ENCODE measurements at regions not wholly inside any gene's neighbourhood (a gene's known extent, or its start where the extent isn't known, plus 50 kb on each side); places are given as distances from the start of the nearest gene placed in this dataset.

GRCh38 chr11:106389101-106389500, 311.6 kb downstream of the AASDHPPT start:
- H3K4me1 Mint-ChIP-seq: no peaks in the 10 kb centered on the region
- H3K27ac Mint-ChIP-seq: no peak overlapping the region
- no peaks in the 10 kb centered on the region for H3K27me3 Mint-ChIP-seq
- DNase-seq: no peak
- H3K4me3 Mint-ChIP-seq: no peak overlapping the region
- no peak for ATAC-seq
- peaks cover 4 to 5% of the 10 kb centered on the region in 2 donors for H3K9me3 Mint-ChIP-seq

GRCh38 chr11:106390078-106390477, 312.6 kb downstream of the AASDHPPT start:
- Mint-ChIP-seq H3K9me3 (peaks cover 4 to 8% of the 10 kb centered on the region in 2 donors), H3K27me3 (no peaks in the 10 kb centered on the region), H3K4me3 (no peak overlapping the region), H3K4me1 (no peaks in the 10 kb centered on the region), H3K27ac (no peak overlapping the region)
- ATAC-seq (no peak), DNase-seq (no peak)

- no peaks in the 10 kb centered on the region for H3K27me3 Mint-ChIP-seq
- ATAC-seq (no peak), DNase-seq (no peak)
- H3K4me1 Mint-ChIP-seq: no peaks in the 10 kb centered on the region
- peaks cover 11 to 19% of the 10 kb centered on the region in 2 donors for H3K9me3 Mint-ChIP-seq
- no peak overlapping the region for H3K27ac Mint-ChIP-seq
- no peak overlapping the region for H3K4me3 Mint-ChIP-seq
Measured at GRCh38 chr11:106391771-106392420, 314.4 kb downstream of the AASDHPPT start.

DNA sequence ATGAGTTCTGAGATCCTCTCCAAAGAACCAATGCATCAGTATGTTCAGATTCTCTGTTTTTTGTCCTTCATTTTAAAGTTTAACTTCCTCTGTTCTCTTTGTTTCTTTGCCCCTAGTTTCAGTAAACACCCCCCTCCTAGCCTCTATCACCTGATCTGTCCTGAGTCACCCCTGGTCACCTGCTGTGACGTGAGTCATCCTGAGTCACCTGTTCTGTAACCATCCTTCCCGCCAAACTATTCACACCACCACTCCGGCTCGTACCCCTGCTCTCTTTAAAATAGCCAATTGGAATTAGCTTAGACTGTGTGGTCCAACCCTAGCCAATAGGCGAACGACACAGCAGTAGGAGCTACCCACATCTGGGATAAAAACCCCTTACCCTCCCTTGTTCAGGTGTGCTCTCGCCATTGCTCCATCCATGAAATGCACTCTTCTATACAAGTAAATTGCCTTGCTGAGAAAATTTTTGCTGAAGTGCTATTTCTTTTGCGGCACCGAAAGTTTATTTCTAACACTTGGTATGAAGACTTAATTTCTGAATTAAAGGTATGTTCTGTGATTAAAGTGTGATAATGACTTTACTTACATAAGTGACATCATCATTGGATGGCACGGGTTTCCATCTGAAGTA, 318.4 kb downstream of the AASDHPPT start:
- H3K27me3 Mint-ChIP-seq: no peaks in the 10 kb centered on the region
- H3K27ac Mint-ChIP-seq: no peak overlapping the region
- DNase-seq (no peak), ATAC-seq (no peak)
- H3K4me1 Mint-ChIP-seq: no peaks in the 10 kb centered on the region
- no peak overlapping the region for H3K4me3 Mint-ChIP-seq
- peaks cover 7 to 27% of the 10 kb centered on the region in 2 donors for H3K9me3 Mint-ChIP-seq

DNA sequence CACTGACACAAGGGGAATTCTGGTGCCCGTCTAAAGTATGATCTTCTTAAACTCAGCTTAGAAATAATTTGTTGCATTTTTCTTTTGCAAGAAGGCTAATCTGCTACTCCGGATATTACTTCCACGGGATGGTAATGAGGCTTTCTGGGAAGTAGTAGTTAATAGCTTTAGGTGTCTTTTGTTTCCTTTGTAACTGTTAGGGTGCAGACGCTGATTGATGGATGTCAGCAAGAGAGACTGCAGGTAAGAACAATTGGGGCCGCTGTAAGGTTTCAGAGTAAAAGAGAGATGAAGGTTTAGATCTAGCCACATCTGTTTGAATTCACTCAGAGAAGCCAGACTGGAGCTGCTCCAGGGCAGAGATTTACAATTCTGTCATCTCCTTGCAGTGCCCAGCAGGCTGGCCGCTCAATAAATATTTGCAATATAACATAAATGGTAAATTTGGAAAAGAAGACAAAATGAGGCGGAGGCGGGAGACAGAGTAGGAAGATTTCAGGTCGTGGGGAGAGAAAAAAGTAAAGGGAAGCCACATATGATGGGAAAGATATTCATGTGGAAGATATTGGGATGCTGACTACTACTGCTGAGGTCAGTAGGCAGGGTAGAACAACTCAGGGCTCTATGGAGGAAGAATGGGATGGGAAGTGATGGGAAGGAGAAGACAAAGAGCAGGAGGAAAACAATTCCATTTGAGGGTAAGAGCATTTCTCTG, 320.5 kb downstream of the AASDHPPT start:
- no peaks in the 10 kb centered on the region for H3K4me1 Mint-ChIP-seq
- H3K4me3 Mint-ChIP-seq: no peak overlapping the region
- DNase-seq (no peak), ATAC-seq (no peak)
- H3K27me3 Mint-ChIP-seq: no peaks in the 10 kb centered on the region
- H3K9me3 Mint-ChIP-seq: peaks cover 7 to 27% of the 10 kb centered on the region in 2 donors
- H3K27ac Mint-ChIP-seq: no peak overlapping the region

DNA sequence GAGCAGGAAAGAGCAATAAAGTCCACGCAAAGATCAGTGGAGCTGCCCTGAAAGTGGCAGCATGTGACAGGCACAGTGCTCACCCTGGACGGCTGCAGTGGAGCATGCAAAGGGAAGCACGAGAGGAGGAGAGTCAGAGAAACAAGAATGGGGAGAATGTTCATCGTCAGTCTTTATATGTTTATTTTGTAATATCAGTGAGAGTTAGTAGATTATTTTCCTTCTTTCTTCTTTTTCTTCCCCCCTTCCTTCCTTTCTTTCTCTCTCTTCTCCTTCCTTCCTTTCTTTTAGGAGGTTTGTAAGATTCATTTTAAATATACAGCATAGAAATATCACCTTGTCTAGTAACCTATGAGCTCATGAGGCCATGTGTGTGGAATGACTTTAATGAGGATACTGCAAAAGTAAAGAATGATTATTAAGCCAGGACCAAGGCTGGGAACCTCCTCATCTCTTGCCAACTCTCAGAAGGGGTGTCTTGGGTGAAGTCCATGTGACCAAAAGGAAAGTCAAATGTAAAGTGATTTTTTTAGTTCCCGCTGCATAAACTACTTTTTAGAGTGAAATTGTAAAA, 321.1 kb downstream of the AASDHPPT start:
- DNase-seq (no peak), ATAC-seq (no peak)
- no peak overlapping the region for H3K27ac Mint-ChIP-seq
- H3K4me3 Mint-ChIP-seq: no peak overlapping the region
- no peaks in the 10 kb centered on the region for H3K27me3 Mint-ChIP-seq
- H3K9me3 Mint-ChIP-seq: peaks cover 7 to 29% of the 10 kb centered on the region in 2 donors
- no peaks in the 10 kb centered on the region for H3K4me1 Mint-ChIP-seq

DNA sequence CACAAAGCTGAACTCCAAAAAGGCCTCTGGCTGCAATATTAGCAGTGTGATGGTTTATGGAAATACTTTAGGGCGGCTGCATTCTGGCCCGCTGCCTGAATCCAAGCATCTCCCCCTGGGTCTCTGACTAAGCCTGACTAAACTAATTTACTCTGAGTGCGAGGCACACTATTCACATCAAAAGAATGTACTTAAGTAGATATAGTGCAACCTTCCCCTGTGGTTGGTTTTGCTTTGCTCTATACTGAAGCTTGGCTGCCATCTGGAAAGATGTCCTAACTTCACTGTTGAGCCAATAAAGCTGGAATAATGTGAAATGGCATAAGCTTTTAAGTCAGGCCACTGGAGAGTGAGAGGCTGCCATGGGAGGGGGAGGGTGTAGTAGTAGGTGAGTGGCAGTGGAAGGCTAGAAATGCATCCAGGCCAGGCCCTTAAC, 321.6 kb downstream of the AASDHPPT start:
- no peaks in the 10 kb centered on the region for H3K4me1 Mint-ChIP-seq
- H3K27ac Mint-ChIP-seq: no peak overlapping the region
- ATAC-seq: no peak
- H3K9me3 Mint-ChIP-seq: peaks cover 7 to 32% of the 10 kb centered on the region in 2 donors
- DNase-seq: no peak
- no peak overlapping the region for H3K4me3 Mint-ChIP-seq
- H3K27me3 Mint-ChIP-seq: no peaks in the 10 kb centered on the region

DNA sequence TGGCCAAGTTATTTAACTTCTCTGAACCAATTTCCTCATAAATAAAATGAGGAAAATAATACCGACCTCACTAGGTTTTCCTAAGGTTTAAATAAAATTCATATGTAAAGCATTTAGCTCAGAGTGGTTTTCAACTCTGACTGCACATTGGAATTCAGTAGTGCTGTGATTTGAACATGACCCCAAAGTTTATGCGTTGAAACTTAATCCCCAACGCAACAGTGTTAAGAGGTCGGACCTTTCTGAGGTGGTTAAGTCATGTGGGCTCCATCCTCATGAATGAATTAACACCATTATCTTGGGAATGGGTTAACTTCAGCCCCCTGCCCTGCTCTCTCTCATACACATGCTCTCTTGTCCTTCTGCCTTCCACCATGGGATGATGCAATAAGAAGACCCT, 322.2 kb downstream of the AASDHPPT start:
- no peaks in the 10 kb centered on the region for H3K4me1 Mint-ChIP-seq
- ATAC-seq (no peak), DNase-seq (no peak)

DNA sequence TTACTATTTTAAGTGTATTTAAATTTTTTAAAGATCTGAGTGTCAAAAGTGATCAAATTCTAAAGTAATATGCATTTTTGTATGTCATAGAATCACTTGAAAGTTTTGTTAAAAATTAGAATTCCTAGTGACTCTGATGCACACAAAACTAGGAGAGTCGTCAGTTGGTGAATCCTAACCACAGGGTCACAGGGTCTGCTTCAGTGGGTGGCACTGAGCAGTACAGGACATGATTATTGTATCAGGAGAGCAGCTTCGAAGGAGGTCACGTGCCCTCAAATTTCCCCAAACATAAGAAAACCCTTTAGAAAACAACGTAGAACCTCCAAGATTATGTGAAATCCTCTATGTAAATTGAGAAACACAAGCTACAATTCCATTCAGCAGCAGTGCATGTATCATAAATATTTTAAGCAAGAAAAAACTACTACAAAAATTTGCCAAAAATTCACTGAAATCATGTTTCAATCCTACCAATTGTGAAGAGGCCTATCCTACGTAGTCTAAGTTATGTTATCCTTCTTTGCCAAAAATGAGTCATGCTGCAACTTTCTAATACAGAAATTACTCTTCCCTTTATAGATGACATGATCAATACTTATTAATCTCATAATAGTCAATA, 323.6 kb downstream of the AASDHPPT start:
- peaks cover 6 to 29% of the 10 kb centered on the region in 2 donors for H3K9me3 Mint-ChIP-seq
- no peak overlapping the region for H3K4me3 Mint-ChIP-seq
- DNase-seq: no peak
- no peak for ATAC-seq
- H3K4me1 Mint-ChIP-seq: no peaks in the 10 kb centered on the region
- H3K27me3 Mint-ChIP-seq: no peaks in the 10 kb centered on the region
- H3K27ac Mint-ChIP-seq: no peak overlapping the region

More for the DNA sequence above, 322.2 kb downstream of the AASDHPPT start:
- Mint-ChIP-seq H3K27ac (no peak overlapping the region), H3K27me3 (no peaks in the 10 kb centered on the region), H3K4me3 (no peak overlapping the region), H3K9me3 (peaks cover 11 to 32% of the 10 kb centered on the region in 2 donors)

DNA sequence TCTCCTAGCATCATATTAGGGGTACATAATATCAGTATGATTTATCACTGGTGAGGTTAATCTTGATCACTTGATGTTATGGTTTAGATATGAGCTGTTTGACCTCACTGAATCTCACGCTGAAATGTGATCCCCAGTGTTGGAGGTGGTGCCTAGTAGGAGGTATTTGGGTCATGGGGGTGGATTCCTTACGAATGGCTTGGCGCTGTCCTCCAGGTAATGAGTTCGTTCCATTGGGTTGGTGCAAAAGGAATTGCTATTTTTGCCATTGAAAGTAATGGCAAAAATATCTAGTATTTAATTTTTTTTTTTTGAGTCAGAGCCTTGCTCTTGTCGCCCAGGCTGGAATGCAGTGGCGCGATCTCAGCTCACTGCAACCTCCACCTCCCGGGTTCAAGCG, 326.3 kb downstream of the AASDHPPT start:
- no peaks in the 10 kb centered on the region for H3K4me1 Mint-ChIP-seq

DNA sequence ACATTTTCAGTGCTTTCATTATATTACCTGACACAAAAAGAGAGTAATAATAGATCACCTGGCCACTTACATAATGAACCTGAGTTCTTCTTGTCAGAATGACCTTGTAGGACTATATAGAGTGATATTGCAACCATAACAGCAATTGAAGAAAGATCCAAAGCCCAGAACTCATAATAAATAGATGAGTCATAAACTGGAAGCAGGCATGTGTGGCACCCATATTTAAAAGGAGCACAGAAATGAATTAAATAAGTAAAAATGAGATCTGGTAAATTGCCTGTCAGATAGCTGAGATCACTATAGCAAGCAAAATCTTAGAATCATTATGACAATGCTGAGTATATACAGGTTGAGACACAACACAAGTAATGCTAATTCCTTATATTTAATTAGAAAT, 331.8 kb downstream of the AASDHPPT start:
- Mint-ChIP-seq H3K4me3 (no peak overlapping the region), H3K9me3 (peaks cover 5 to 18% of the 10 kb centered on the region in 2 donors), H3K27ac (no peak overlapping the region), H3K4me1 (no peaks in the 10 kb centered on the region), H3K27me3 (no peaks in the 10 kb centered on the region)
- ATAC-seq (no peak), DNase-seq (no peak)

More for the DNA sequence above, 326.3 kb downstream of the AASDHPPT start:
- no peaks in the 10 kb centered on the region for H3K27me3 Mint-ChIP-seq
- no peak overlapping the region for H3K4me3 Mint-ChIP-seq
- H3K27ac Mint-ChIP-seq: no peak overlapping the region
- peaks cover 5 to 17% of the 10 kb centered on the region in 2 donors for H3K9me3 Mint-ChIP-seq
- DNase-seq (no peak), ATAC-seq (no peak)

- Mint-ChIP-seq H3K27me3 (no peaks in the 10 kb centered on the region), H3K4me1 (no peaks in the 10 kb centered on the region), H3K27ac (no peak overlapping the region), H3K4me3 (no peak overlapping the region), H3K9me3 (peaks cover under 1 to 14% of the 10 kb centered on the region in 2 donors)
- no peak for DNase-seq
- no peak for ATAC-seq
Measured at GRCh38 chr11:106409671-106410070, 332.2 kb downstream of the AASDHPPT start.

GRCh38 chr11:106410902-106411301, 333.4 kb downstream of the AASDHPPT start:
- DNase-seq (no peak), ATAC-seq (no peak)
- H3K27ac Mint-ChIP-seq: no peak overlapping the region
- H3K4me1 Mint-ChIP-seq: no peaks in the 10 kb centered on the region
- H3K9me3 Mint-ChIP-seq: peaks cover 0 to 8% of the 10 kb centered on the region in 2 donors
- no peak overlapping the region for H3K4me3 Mint-ChIP-seq
- H3K27me3 Mint-ChIP-seq: no peaks in the 10 kb centered on the region

DNA sequence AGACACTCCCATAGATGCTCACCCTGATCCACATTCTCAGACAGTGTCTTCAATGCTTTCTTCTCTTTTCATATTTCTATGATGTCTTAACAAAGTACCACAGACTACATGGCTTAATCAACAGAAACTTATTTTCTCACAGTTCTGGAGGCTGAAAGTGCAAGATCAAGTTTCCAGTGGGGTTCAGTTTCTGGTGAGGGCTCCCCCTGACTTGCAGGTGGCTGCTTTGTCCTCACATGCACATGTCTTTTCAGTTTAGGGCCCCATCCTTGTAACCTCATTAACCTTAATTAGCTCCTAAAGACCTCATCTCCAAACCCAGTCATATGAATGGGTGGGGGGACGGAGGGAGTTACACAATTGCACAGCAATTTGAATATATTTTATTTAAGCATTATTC, 335.8 kb downstream of the AASDHPPT start:
- Mint-ChIP-seq H3K9me3 (peaks cover 0 to 8% of the 10 kb centered on the region in 2 donors), H3K27me3 (no peaks in the 10 kb centered on the region), H3K4me1 (no peaks in the 10 kb centered on the region), H3K27ac (no peak overlapping the region), H3K4me3 (no peak overlapping the region)
- ATAC-seq (no peak), DNase-seq (no peak)

- Mint-ChIP-seq H3K27me3 (no peaks in the 10 kb centered on the region), H3K9me3 (peaks cover 0 to 8% of the 10 kb centered on the region in 2 donors), H3K27ac (no peak overlapping the region), H3K4me1 (no peaks in the 10 kb centered on the region), H3K4me3 (no peak overlapping the region)
- DNase-seq (no peak), ATAC-seq (no peak)
Measured at GRCh38 chr11:106415510-106415909, 338.0 kb downstream of the AASDHPPT start.
